NB4 (cell line): ENCODE measurements at regions not wholly inside any gene's neighbourhood (a gene's known extent, or its start where the extent isn't known, plus 50 kb on each side); places are given as distances from the start of the nearest gene placed in this dataset.

Source experiments
- MYC ChIP-seq: IDR thresholded peaks from 2 replicates; pipeline ENCODE4 v1.6.1; 2011; ENCODE audit warnings: low read depth, low read length
- TF ChIP-seq, protein P1 (sequence below): IDR thresholded peaks from one replicate; pipeline ENCODE4 v1.5.1; 2012; ENCODE audit warnings: low read depth, low read length
- TF ChIP-seq, protein P2 (sequence below): IDR thresholded peaks from 2 replicates; pipeline ENCODE4 v1.6.1; 2011; ENCODE audit warnings: low read depth, low read length

DNA sequence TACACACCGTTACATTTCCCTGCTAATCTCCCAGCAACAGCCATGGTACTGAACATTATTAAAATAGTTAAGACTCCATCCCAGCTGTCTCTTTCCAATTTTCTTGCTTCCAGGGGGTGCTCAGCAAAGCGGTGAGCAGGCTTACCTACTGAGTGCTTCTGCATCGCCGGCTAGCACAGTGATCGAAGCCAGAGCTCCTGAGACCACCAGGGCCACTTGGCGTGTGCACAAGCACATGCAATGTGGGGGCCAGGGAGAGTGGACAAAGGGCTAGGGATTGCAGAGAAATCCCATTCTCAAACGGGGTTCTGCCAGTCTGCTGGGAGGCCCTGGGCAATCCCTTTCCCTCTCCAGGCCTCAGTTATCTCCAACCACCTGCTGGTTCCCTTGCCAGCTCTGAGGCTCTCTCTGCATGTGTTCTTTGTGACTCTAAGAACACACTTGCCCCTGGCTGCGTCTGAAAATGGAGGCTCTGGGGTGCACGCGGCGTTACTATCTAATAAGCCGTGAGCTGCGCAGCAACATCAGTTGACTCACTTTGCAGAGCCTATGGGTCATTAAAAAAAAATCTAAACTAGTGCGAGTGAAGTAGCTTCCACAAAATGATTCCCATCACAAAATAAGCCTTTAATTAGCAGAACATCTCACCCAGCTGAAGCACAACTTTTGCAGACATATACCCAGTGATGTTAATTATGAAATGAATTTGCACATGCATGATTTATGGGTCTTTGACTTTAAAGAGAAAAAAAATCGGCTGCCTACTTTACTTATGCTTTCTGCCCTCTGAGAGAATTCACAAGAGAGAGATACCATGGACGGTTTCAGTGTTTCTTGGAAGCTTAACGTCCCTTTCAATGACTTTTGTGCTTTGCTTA is 271.5 kb downstream of the TLE3 start:
- TF ChIP-seq, protein P1, sequence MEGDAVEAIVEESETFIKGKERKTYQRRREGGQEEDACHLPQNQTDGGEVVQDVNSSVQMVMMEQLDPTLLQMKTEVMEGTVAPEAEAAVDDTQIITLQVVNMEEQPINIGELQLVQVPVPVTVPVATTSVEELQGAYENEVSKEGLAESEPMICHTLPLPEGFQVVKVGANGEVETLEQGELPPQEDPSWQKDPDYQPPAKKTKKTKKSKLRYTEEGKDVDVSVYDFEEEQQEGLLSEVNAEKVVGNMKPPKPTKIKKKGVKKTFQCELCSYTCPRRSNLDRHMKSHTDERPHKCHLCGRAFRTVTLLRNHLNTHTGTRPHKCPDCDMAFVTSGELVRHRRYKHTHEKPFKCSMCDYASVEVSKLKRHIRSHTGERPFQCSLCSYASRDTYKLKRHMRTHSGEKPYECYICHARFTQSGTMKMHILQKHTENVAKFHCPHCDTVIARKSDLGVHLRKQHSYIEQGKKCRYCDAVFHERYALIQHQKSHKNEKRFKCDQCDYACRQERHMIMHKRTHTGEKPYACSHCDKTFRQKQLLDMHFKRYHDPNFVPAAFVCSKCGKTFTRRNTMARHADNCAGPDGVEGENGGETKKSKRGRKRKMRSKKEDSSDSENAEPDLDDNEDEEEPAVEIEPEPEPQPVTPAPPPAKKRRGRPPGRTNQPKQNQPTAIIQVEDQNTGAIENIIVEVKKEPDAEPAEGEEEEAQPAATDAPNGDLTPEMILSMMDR: no peak
- TF ChIP-seq MYC: no peak
- TF ChIP-seq, protein P2, sequence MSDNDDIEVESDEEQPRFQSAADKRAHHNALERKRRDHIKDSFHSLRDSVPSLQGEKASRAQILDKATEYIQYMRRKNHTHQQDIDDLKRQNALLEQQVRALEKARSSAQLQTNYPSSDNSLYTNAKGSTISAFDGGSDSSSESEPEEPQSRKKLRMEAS: no peak
